H9 (cell line): ENCODE measurements at regions not wholly inside any gene's neighbourhood (a gene's known extent, or its start where the extent isn't known, plus 50 kb on each side); places are given as distances from the start of the nearest gene placed in this dataset.
"Not testable (repeated sequence)": the region's sequence is repeated elsewhere in the genome, so short reads cannot be mapped to it uniquely, and the experiment has no call there.

Experiments used
- DNase-seq: peaks from one replicate; pipeline ENCODE4 v3.0.0-alpha.2; 2017
- H2AFZ ChIP-seq: one replicate; pipeline ENCODE4 v1.6.1; 2013; ENCODE audit warnings: mild to moderate bottlenecking, low read length, control low read depth, moderate library complexity
- H2AK5ac ChIP-seq: 2 replicates; pipeline ENCODE4 v1.6.1; 2013; ENCODE audit warnings: low read length, control low read depth, mixed read lengths; ENCODE audit not compliant: insufficient read length
- H2BK120ac ChIP-seq: one replicate; pipeline ENCODE4 v1.6.1; 2013; ENCODE audit warnings: low read depth, mild to moderate bottlenecking, low read length, control low read depth, inconsistent platforms; ENCODE audit not compliant: poor library complexity, severe bottlenecking
- H2BK12ac ChIP-seq: 2 replicates; pipeline ENCODE4 v1.6.1; 2013; ENCODE audit warnings: low read length, control low read depth, mixed read lengths, low read depth; ENCODE audit not compliant: insufficient read length
- H2BK15ac ChIP-seq: 2 replicates; pipeline ENCODE4 v1.6.1; 2013; ENCODE audit warnings: low read depth, low read length, control low read depth
- H2BK20ac ChIP-seq: one replicate; pipeline ENCODE4 v1.6.1; 2013; ENCODE audit warnings: low read depth, mild to moderate bottlenecking, low read length, control low read depth, inconsistent platforms; ENCODE audit not compliant: poor library complexity, severe bottlenecking
- H2BK5ac ChIP-seq: 2 replicates; pipeline ENCODE4 v1.6.1; 2013; ENCODE audit warnings: low read length, control low read depth, mixed read lengths; ENCODE audit not compliant: insufficient read length
- H3K14ac ChIP-seq: 2 replicates; pipeline ENCODE4 v1.6.1; 2013; ENCODE audit warnings: low read length, control low read depth; ENCODE audit not compliant: insufficient read depth
- H3K18ac ChIP-seq: 2 replicates; pipeline ENCODE4 v1.6.1; 2013; ENCODE audit warnings: low read depth, mild to moderate bottlenecking, mixed read lengths, low read length, control low read depth; ENCODE audit not compliant: insufficient read length
- H3K23ac ChIP-seq: 2 replicates; pipeline ENCODE4 v1.6.1; 2013; ENCODE audit warnings: low read length, control low read depth, mixed read lengths, low read depth; ENCODE audit not compliant: insufficient read length
- H3K23me2 ChIP-seq: 2 replicates; pipeline ENCODE4 v1.6.1; 2013; ENCODE audit warnings: low read depth, mild to moderate bottlenecking, mixed read lengths, low read length, control low read depth; ENCODE audit not compliant: insufficient read length, poor library complexity, severe bottlenecking
- H3K27ac ChIP-seq: 2 replicates; pipeline ENCODE4 v1.5.1; 2013; ENCODE audit warnings: low read length, control low read depth, mixed read lengths, low read depth; ENCODE audit not compliant: insufficient read length
- H3K27me3 ChIP-seq: 2 replicates; pipeline ENCODE4 v1.6.1; 2013; ENCODE audit warnings: low read length, control low read depth, inconsistent platforms; ENCODE audit not compliant: insufficient read depth
- H3K4ac ChIP-seq: 2 replicates; pipeline ENCODE4 v1.6.1; 2013; ENCODE audit warnings: low read depth, mild to moderate bottlenecking, control low read depth, inconsistent platforms, low read length, moderate library complexity
- H3K4me1 ChIP-seq: 2 replicates; pipeline ENCODE4 v1.6.1; 2013; ENCODE audit warnings: low read length, control low read depth, inconsistent platforms; ENCODE audit not compliant: insufficient read depth
- H3K4me2 ChIP-seq: 2 replicates; pipeline ENCODE4 v1.6.1; 2013; ENCODE audit warnings: low read length, control low read depth, mixed read lengths; ENCODE audit not compliant: insufficient read length, insufficient read depth
- H3K56ac ChIP-seq: 2 replicates; pipeline ENCODE4 v1.6.1; 2013; ENCODE audit warnings: low read depth, mild to moderate bottlenecking, mixed read lengths, low read length, control low read depth; ENCODE audit not compliant: insufficient read length
- H3K79me1 ChIP-seq: 2 replicates; pipeline ENCODE4 v1.6.1; 2013; ENCODE audit warnings: low read depth, mild to moderate bottlenecking, moderate library complexity, low read length, control low read depth, inconsistent platforms; ENCODE audit not compliant: insufficient read depth, poor library complexity, severe bottlenecking
- H3K79me2 ChIP-seq: 2 replicates; pipeline ENCODE4 v1.6.1; 2013; ENCODE audit warnings: low read length, control low read depth, inconsistent platforms; ENCODE audit not compliant: insufficient read depth
- H3K9ac ChIP-seq: 2 replicates; pipeline ENCODE4 v1.6.1; 2013; ENCODE audit warnings: low read length, control low read depth, mixed read lengths; ENCODE audit not compliant: insufficient read length; ENCODE audit errors: extremely low read depth
- H3K9me3 ChIP-seq: one replicate; pipeline ENCODE4 v1.6.1; 2013; ENCODE audit warnings: low read depth, low read length, inconsistent platforms; ENCODE audit not compliant: control insufficient read depth
- H3T11ph ChIP-seq: one replicate; pipeline ENCODE4 v1.6.1; 2013; ENCODE audit warnings: mild to moderate bottlenecking, low read length, control low read depth, inconsistent platforms
- H4K20me1 ChIP-seq: one replicate; pipeline ENCODE4 v1.6.1; 2013; ENCODE audit not compliant: control insufficient read depth, insufficient read length, insufficient read depth
- H4K5ac ChIP-seq: 2 replicates; pipeline ENCODE4 v1.6.1; 2013; ENCODE audit warnings: low read depth, mild to moderate bottlenecking, mixed read lengths, low read length, control low read depth; ENCODE audit not compliant: insufficient read length
- H4K8ac ChIP-seq: replicated peaks from 2 replicates; pipeline ENCODE4 v1.6.1; 2013; ENCODE audit warnings: low read length, control low read depth, mixed read lengths, low read depth; ENCODE audit not compliant: insufficient read length
- H4K91ac ChIP-seq: 2 replicates; pipeline ENCODE4 v1.6.1; 2013; ENCODE audit warnings: low read depth, mild to moderate bottlenecking, moderate library complexity, mixed read lengths, low read length, control low read depth; ENCODE audit not compliant: insufficient read length
- H3K27ac Mint-ChIP-seq, 3 experiments: 2 replicates in 2 of 3; 3 replicates in 1 of 3; pipeline ENCODE4 v1.8.0; 2020 to 2021; ENCODE audit warnings: mixed read lengths in 3 of 3, mild to moderate bottlenecking in 1 of 3, moderate library complexity in 1 of 3
- H3K27me3 Mint-ChIP-seq: 2 replicates; pipeline ENCODE4 v1.8.0; 2021; ENCODE audit warnings: low read depth, mild to moderate bottlenecking, moderate library complexity, mixed read lengths
- H3K36me3 Mint-ChIP-seq, 3 experiments: 2 replicates in 2 of 3; 3 replicates in 1 of 3; pipeline ENCODE4 v1.8.0; 2020 to 2021; ENCODE audit warnings: low read depth in 3 of 3, mixed read lengths in 3 of 3; ENCODE audit not compliant: insufficient read depth in 1 of 3
- H3K4me1 Mint-ChIP-seq, 2 experiments: 2 replicates each; pipeline ENCODE4 v1.8.0; 2020; ENCODE audit warnings: mixed read lengths in 2 of 2
- H3K4me3 Mint-ChIP-seq, 2 experiments: 2 replicates in 1 of 2; 3 replicates in 1 of 2; pipeline ENCODE4 v1.8.0; 2020 to 2021; ENCODE audit warnings: mild to moderate bottlenecking in 2 of 2, mixed read lengths in 2 of 2, moderate library complexity in 1 of 2
- H3K9me3 Mint-ChIP-seq, 2 experiments: 2 replicates in 1 of 2; 3 replicates in 1 of 2; pipeline ENCODE4 v1.8.0; 2020; ENCODE audit warnings: mild to moderate bottlenecking in 2 of 2, mixed read lengths in 2 of 2, moderate library complexity in 1 of 2
- WGBS: extraction: QIAGEN DNeasy Blood & Tissue Kit; methylation state at CpG from one replicate; pipeline ENCODE4 v1.1.7; 2013; ENCODE audit warnings: missing lambda C conversion rate, low lambda C conversion rate, mixed read lengths; ENCODE audit not compliant: insufficient read length; ENCODE audit errors: extremely low coverage; 5-methylcytosine and 5-hydroxymethylcytosine counted together

- H4K91ac ChIP-seq, H2BK5ac ChIP-seq, H2AK5ac ChIP-seq, H3K14ac ChIP-seq, H2BK20ac ChIP-seq, H2BK12ac ChIP-seq, H3K27ac ChIP-seq, H3K9me3 ChIP-seq, H3K56ac ChIP-seq, H3K23ac ChIP-seq, H4K5ac ChIP-seq, H4K8ac ChIP-seq, H3K18ac ChIP-seq, H3K4me1 ChIP-seq, H2BK120ac ChIP-seq, H3K27me3 Mint-ChIP-seq, H3K9me3 Mint-ChIP-seq, H3K4me2 ChIP-seq, H3K9ac ChIP-seq, H3K4ac ChIP-seq, H3T11ph ChIP-seq, H2AFZ ChIP-seq, H3K27me3 ChIP-seq, DNase-seq, H2BK15ac ChIP-seq, H3K23me2 ChIP-seq, H4K20me1 ChIP-seq: not testable (repeated sequence)
- no CpG with 5 or more reads among the region's 4 CpGs for WGBS
- peaks cover 22% of the 10 kb centered on the region for H3K79me1 ChIP-seq
- H3K79me2 ChIP-seq: peaks cover 72% of the 10 kb centered on the region
- H3K4me1 Mint-ChIP-seq: peaks cover 71 to 75% of the 10 kb centered on the region in 2 experiments
- H3K27ac Mint-ChIP-seq: peak overlapping the region; percentile 49 to 94 (median 84); a peak in 4 of 7 replicates
- H3K4me3 Mint-ChIP-seq: peak overlapping the region in 1 of 2 experiments; percentile 63; a peak in 1 of 5 replicates
- peaks cover 32 to 75% (median 67%) of the 10 kb centered on the region in 3 experiments for H3K36me3 Mint-ChIP-seq
Measured at GRCh38 chr16:21510869-21511255, 88.5 kb upstream of the METTL9 start.

- not testable (repeated sequence) for H4K20me1 ChIP-seq, H3K9ac ChIP-seq, H2BK12ac ChIP-seq, H3K9me3 ChIP-seq, H3K4me1 ChIP-seq, H2BK120ac ChIP-seq, H3K56ac ChIP-seq, H4K8ac ChIP-seq, H3K27me3 Mint-ChIP-seq, H4K91ac ChIP-seq, H3K23me2 ChIP-seq, H3K27ac ChIP-seq, H3K9me3 Mint-ChIP-seq, H3K27me3 ChIP-seq, H3K18ac ChIP-seq, H2BK20ac ChIP-seq, H3K23ac ChIP-seq, H4K5ac ChIP-seq, H2AK5ac ChIP-seq, H3K14ac ChIP-seq, H3T11ph ChIP-seq, H2AFZ ChIP-seq, H2BK15ac ChIP-seq, H3K4me2 ChIP-seq, H2BK5ac ChIP-seq, H3K4ac ChIP-seq
- Histone ChIP-seq H3K79me1 (peaks cover 22% of the 10 kb centered on the region), H3K79me2 (peaks cover 78% of the 10 kb centered on the region)
- peak; percentile 32 for DNase-seq
- H3K36me3 Mint-ChIP-seq: peaks cover 33 to 75% (median 66%) of the 10 kb centered on the region in 3 experiments
- peak overlapping the region in 1 of 2 experiments; percentile 62; a peak in 2 of 5 replicates for H3K4me3 Mint-ChIP-seq
- peak overlapping the region; percentile 75 to 92 (median 86); a peak in 6 of 7 replicates for H3K27ac Mint-ChIP-seq
- no CpG with 5 or more reads among the region's 29 CpGs for WGBS
- peaks cover 73 to 81% of the 10 kb centered on the region in 2 experiments for H3K4me1 Mint-ChIP-seq
Measured at GRCh38 chr16:21511315-21512210, 87.8 kb upstream of the METTL9 start.
